ENCODE measurements at regions not wholly inside any gene's neighbourhood (a gene's known extent, or its start where the extent isn't known, plus 50 kb on each side); places are given as distances from the start of the nearest gene placed in this dataset.
A peak's percentile ranks its signal among the peaks of the same experiment; 100 is the strongest.

GRCh38 chr3:124559846-124560574, 170.2 kb upstream of the UMPS start:
- H3K27me3 Mint-ChIP-seq = peaks cover 75% of the 10 kb centered on the region
- DNase-seq = peak; percentile 50
- POLR2A ChIA-PET = no interaction called here
- no peak overlapping the region for H3K27ac Mint-ChIP-seq
- H3K4me3 Mint-ChIP-seq = no peak overlapping the region
- ATAC-seq (ENCODE audit: low read depth) = peak; percentile 73
- no peaks in the 10 kb centered on the region for H3K9me3 Mint-ChIP-seq
- H3K4me1 Mint-ChIP-seq = peaks cover under 1% of the 10 kb centered on the region
- no peaks in the 10 kb centered on the region for H3K36me3 Mint-ChIP-seq

GRCh38 chr3:124560666-124561215, 169.5 kb upstream of the UMPS start:
- DNase-seq (no peak), ATAC-seq (ENCODE audit: low read depth) (no peak)
- POLR2A ChIA-PET = no interaction called here
- peaks cover 5% of the 10 kb centered on the region for H3K4me1 Mint-ChIP-seq
- no peaks in the 10 kb centered on the region for H3K9me3 Mint-ChIP-seq
- H3K4me3 Mint-ChIP-seq = no peak overlapping the region
- H3K36me3 Mint-ChIP-seq = no peaks in the 10 kb centered on the region
- H3K27me3 Mint-ChIP-seq = peaks cover 70% of the 10 kb centered on the region
- no peak overlapping the region for H3K27ac Mint-ChIP-seq

GRCh38 chr3:124562769-124563168, 167.5 kb upstream of the UMPS start:
- POLR2A ChIA-PET = no interaction called here

GRCh38 chr3:124563376-124563775, 166.9 kb upstream of the UMPS start:
- Mint-ChIP-seq H3K9me3 (no peaks in the 10 kb centered on the region), H3K27me3 (peaks cover 49% of the 10 kb centered on the region), H3K27ac (no peak overlapping the region), H3K36me3 (no peaks in the 10 kb centered on the region), H3K4me3 (no peak overlapping the region), H3K4me1 (peaks cover 15% of the 10 kb centered on the region)
- ATAC-seq (ENCODE audit: low read depth) = no peak
- DNase-seq = no peak
- POLR2A ChIA-PET = no interaction called here

More at GRCh38 chr3:124562769-124563168, 167.5 kb upstream of the UMPS start:
- H3K27me3 Mint-ChIP-seq = peaks cover 55% of the 10 kb centered on the region
- no peaks in the 10 kb centered on the region for H3K9me3 Mint-ChIP-seq
- H3K27ac Mint-ChIP-seq = no peak overlapping the region
- peaks cover 15% of the 10 kb centered on the region for H3K4me1 Mint-ChIP-seq
- no peak overlapping the region for H3K4me3 Mint-ChIP-seq
- no peaks in the 10 kb centered on the region for H3K36me3 Mint-ChIP-seq
- DNase-seq = no peak
- no peak for ATAC-seq (ENCODE audit: low read depth)

GRCh38 chr3:124565013-124565412, 165.2 kb upstream of the UMPS start:
- H3K4me3 Mint-ChIP-seq = no peak overlapping the region
- no peak overlapping the region for H3K27ac Mint-ChIP-seq
- peak; percentile 33 for ATAC-seq (ENCODE audit: low read depth)
- H3K9me3 Mint-ChIP-seq = no peaks in the 10 kb centered on the region
- POLR2A ChIA-PET = interaction anchor here (1.3 kb wide), 2 partner anchors 72 to 75 kb away, joined by 3 to 4 read pairs; no protein-coding TSS in a partner anchor
- peaks cover 15% of the 10 kb centered on the region for H3K4me1 Mint-ChIP-seq
- H3K27me3 Mint-ChIP-seq = peaks cover 34% of the 10 kb centered on the region
- DNase-seq = peak; percentile 52
- no peaks in the 10 kb centered on the region for H3K36me3 Mint-ChIP-seq

GRCh38 chr3:124565551-124565950, 164.7 kb upstream of the UMPS start:
- H3K36me3 Mint-ChIP-seq = no peaks in the 10 kb centered on the region
- POLR2A ChIA-PET = interaction anchor here (0.7 to 1.3 kb wide), 3 partner anchors 71 to 123 kb away, joined by 3 to 5 read pairs (median 4); no protein-coding TSS in a partner anchor
- no peak overlapping the region for H3K27ac Mint-ChIP-seq
- H3K9me3 Mint-ChIP-seq = no peaks in the 10 kb centered on the region
- no peak overlapping the region for H3K4me3 Mint-ChIP-seq
- no peak for ATAC-seq (ENCODE audit: low read depth)
- H3K27me3 Mint-ChIP-seq = peaks cover 30% of the 10 kb centered on the region
- H3K4me1 Mint-ChIP-seq = peaks cover 15% of the 10 kb centered on the region
- no peak for DNase-seq

- DNase-seq (no peak), ATAC-seq (ENCODE audit: low read depth) (no peak)
- no peaks in the 10 kb centered on the region for H3K9me3 Mint-ChIP-seq
- no peaks in the 10 kb centered on the region for H3K36me3 Mint-ChIP-seq
- POLR2A ChIA-PET = no interaction called here
- peaks cover 24% of the 10 kb centered on the region for H3K27me3 Mint-ChIP-seq
- H3K27ac Mint-ChIP-seq = no peak overlapping the region
- no peak overlapping the region for H3K4me3 Mint-ChIP-seq
- H3K4me1 Mint-ChIP-seq = peaks cover 15% of the 10 kb centered on the region
These were observed 163.6 kb upstream of the UMPS start for GRCh38 chr3:124566701-124567100.

GRCh38 chr3:124567179-124567578, 163.1 kb upstream of the UMPS start:
- Mint-ChIP-seq H3K27ac (peak overlapping the region; percentile 24), H3K4me1 (peaks cover 15% of the 10 kb centered on the region), H3K9me3 (no peaks in the 10 kb centered on the region), H3K27me3 (peaks cover 19% of the 10 kb centered on the region), H3K36me3 (no peaks in the 10 kb centered on the region), H3K4me3 (no peak overlapping the region)
- no peak for DNase-seq
- ATAC-seq (ENCODE audit: low read depth) = peak; percentile 58
- POLR2A ChIA-PET = no interaction called here

GRCh38 chr3:124569761-124570160, 160.5 kb upstream of the UMPS start:
- no peak overlapping the region for H3K4me3 Mint-ChIP-seq
- POLR2A ChIA-PET = no interaction called here
- H3K9me3 Mint-ChIP-seq = no peaks in the 10 kb centered on the region
- no peak for ATAC-seq (ENCODE audit: low read depth)
- H3K4me1 Mint-ChIP-seq = peaks cover 22% of the 10 kb centered on the region
- H3K27ac Mint-ChIP-seq = no peak overlapping the region
- H3K27me3 Mint-ChIP-seq = peaks cover 11% of the 10 kb centered on the region
- no peaks in the 10 kb centered on the region for H3K36me3 Mint-ChIP-seq
- DNase-seq = no peak

- no peak overlapping the region for H3K27ac Mint-ChIP-seq
- H3K36me3 Mint-ChIP-seq = no peaks in the 10 kb centered on the region
- H3K27me3 Mint-ChIP-seq = peaks cover 13% of the 10 kb centered on the region
- POLR2A ChIA-PET = no interaction called here
- DNase-seq (no peak), ATAC-seq (ENCODE audit: low read depth) (no peak)
- peaks cover 24% of the 10 kb centered on the region for H3K4me1 Mint-ChIP-seq
- no peak overlapping the region for H3K4me3 Mint-ChIP-seq
- H3K9me3 Mint-ChIP-seq = no peaks in the 10 kb centered on the region
These were observed 160.0 kb upstream of the UMPS start for GRCh38 chr3:124570232-124570631.

GRCh38 chr3:124572851-124573405, 157.3 kb upstream of the UMPS start:
- H3K27ac Mint-ChIP-seq = no peak overlapping the region
- POLR2A ChIA-PET = no interaction called here
- ATAC-seq (ENCODE audit: low read depth) (no peak), DNase-seq (no peak)
- no peaks in the 10 kb centered on the region for H3K36me3 Mint-ChIP-seq
- peaks cover 27% of the 10 kb centered on the region for H3K4me1 Mint-ChIP-seq
- no peak overlapping the region for H3K4me3 Mint-ChIP-seq
- H3K9me3 Mint-ChIP-seq = no peaks in the 10 kb centered on the region
- H3K27me3 Mint-ChIP-seq = peaks cover 16% of the 10 kb centered on the region

- H3K27me3 Mint-ChIP-seq = peaks cover 16% of the 10 kb centered on the region
- H3K36me3 Mint-ChIP-seq = no peaks in the 10 kb centered on the region
- POLR2A ChIA-PET = no interaction called here
- no peaks in the 10 kb centered on the region for H3K9me3 Mint-ChIP-seq
- H3K27ac Mint-ChIP-seq = no peak overlapping the region
- DNase-seq (no peak), ATAC-seq (ENCODE audit: low read depth) (no peak)
- H3K4me3 Mint-ChIP-seq = no peak overlapping the region
- H3K4me1 Mint-ChIP-seq = peaks cover 29% of the 10 kb centered on the region
These were observed 156.2 kb upstream of the UMPS start for GRCh38 chr3:124574012-124574411.

- H3K36me3 Mint-ChIP-seq = no peaks in the 10 kb centered on the region
- ATAC-seq (ENCODE audit: low read depth) (no peak), DNase-seq (no peak)
- H3K27me3 Mint-ChIP-seq = peaks cover 28% of the 10 kb centered on the region
- POLR2A ChIA-PET = no interaction called here
- H3K4me3 Mint-ChIP-seq = no peak overlapping the region
- peaks cover 30% of the 10 kb centered on the region for H3K4me1 Mint-ChIP-seq
- no peaks in the 10 kb centered on the region for H3K9me3 Mint-ChIP-seq
- H3K27ac Mint-ChIP-seq = no peak overlapping the region
These were observed 153.4 kb upstream of the UMPS start for GRCh38 chr3:124576565-124577493.
